ENCODE measurements at regions not wholly inside any gene's neighbourhood (a gene's known extent, or its start where the extent isn't known, plus 50 kb on each side); places are given as distances from the start of the nearest gene placed in this dataset.

DNA sequence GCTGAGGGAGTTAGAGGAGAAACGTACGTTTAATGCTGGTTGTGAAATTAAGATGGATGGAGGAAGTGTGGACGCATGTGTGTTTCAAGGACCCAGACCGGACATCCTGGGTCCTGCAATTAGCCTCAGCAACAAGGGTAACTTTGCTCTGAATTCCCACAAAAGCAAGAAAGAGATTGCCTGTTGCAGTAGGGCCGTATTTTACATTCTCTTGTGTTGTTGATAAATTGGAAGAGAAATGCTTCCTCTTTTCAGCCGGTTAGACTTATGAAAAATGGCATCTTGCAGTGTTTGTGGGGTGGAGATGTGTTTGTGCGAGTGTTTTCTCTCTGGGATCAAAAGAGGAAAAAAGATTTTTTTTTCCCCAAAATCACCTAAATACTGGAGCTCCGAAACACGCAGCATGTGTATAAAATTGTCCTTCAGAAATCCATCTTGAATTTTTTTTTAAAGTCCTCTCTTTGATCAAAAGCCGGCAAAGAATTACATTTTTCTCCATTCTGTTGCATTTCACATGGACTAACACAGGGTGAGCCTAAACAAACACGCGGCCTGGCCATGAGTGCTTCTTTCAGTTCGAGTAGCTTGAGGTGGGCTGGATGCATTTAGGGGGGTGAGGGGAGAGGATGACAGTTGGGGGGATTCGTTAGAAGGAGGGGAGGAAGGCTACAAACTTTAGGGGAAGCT, 251.6 kb downstream of the C16orf95 start:
- DNase-seq (ENCODE audit: low spot score): no peak

- no peak for DNase-seq (ENCODE audit: low spot score)
These were observed 250.8 kb downstream of the C16orf95 start for GRCh38 chr16:87066133-87067002.

- DNase-seq (ENCODE audit: low spot score): no peak
These were observed 250.1 kb downstream of the C16orf95 start for GRCh38 chr16:87067003-87067556.

GRCh38 chr16:87067836-87068761, 249.1 kb downstream of the C16orf95 start:
- DNase-seq (ENCODE audit: low spot score): no peak

GRCh38 chr16:87068762-87069150, 248.4 kb downstream of the C16orf95 start:
- no peak for DNase-seq (ENCODE audit: low spot score)

- no peak for DNase-seq (ENCODE audit: low spot score)
These were observed 246.5 kb downstream of the C16orf95 start for GRCh38 chr16:87070657-87071056.

DNA sequence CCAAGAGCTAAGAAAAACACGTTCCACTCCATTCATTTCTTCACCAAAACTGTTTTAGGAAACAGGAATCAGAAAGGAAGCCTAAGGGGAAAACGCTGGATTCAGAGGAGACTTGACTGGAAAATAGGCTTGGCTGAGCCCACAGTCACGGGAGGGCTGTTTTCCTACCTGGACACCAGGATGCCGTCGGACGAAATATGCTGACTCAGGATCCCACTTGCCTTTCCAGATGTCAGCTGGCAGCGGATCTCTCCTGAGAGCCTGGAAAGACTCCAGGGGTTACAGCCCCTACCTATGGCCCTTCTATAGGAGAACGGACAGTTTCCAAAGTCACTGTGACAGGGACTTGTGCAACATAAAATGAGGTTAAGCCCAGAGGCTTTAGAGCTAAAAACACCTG, 245.1 kb downstream of the C16orf95 start:
- no peak for DNase-seq (ENCODE audit: low spot score)

DNA sequence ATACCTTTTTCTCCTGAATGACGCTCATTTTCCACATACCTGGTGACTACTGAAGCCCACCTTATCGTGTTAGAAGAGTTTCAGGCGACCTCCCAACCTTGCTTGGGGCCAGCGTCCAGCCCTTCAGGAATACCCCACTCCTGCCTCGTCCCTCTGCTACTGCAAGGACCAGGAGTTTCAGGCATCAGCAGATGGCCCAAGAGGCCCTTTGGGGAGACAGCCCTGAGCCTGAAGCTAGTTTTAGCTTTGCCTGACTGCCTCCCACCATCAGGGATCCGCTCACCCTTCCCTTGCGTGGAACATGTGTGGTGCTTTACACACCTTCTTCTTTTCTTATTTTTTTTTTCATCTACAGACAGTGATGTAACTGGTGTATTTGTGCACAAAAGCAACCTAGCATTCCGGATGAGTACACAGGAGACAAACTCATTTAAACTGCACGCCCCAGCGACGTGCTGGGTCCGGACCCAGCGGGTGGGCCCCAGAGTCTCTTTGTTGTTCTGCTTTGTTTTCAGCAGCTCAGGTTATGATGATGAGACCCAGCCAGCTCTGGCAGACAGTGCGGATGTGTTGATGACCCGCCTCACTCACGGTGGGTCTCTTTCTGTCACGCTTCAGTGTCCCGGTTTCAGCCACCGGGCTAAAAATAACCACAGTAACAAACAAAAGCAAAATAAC, 242.4 kb downstream of the C16orf95 start:
- no peak for DNase-seq (ENCODE audit: low spot score)

- DNase-seq (ENCODE audit: low spot score): no peak
These were observed 241.8 kb downstream of the C16orf95 start for GRCh38 chr16:87075319-87075860.

DNA sequence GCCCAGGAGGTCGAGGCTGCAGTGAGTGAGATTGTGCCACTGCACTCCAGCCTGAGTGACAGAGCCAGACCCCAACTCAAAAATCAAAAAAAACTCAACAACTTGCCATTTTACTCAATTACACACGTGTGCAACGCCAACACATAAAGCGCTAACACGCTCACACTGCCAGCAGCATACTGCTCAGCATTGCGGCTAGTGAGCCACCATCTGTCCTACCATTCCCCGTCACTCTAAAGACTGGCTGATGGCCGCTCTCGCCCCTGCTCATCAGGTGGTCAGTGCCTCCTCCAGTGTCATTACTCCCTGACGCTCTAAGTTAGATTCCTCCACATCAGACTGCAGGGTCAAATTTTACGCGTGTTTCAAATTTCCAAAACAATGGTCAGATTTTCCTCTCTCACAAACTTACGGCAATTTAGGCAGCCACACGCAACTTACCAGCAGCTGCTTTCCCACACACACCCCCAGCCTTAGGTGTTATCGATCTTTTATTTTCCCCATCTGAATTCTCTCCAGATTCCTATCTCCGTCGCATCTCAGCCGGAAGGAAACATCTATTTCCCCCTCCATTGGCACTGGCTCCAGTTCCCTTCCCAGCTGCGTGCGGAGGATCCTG, 240.8 kb downstream of the C16orf95 start:
- no peak for DNase-seq (ENCODE audit: low spot score)

GRCh38 chr16:87076950-87077749, 240.0 kb downstream of the C16orf95 start:
- DNase-seq (ENCODE audit: low spot score): peak; percentile 62

GRCh38 chr16:87077750-87078127, 239.5 kb downstream of the C16orf95 start:
- DNase-seq (ENCODE audit: low spot score): no peak

GRCh38 chr16:87080571-87081167, 236.5 kb downstream of the C16orf95 start:
- DNase-seq (ENCODE audit: low spot score): no peak

DNA sequence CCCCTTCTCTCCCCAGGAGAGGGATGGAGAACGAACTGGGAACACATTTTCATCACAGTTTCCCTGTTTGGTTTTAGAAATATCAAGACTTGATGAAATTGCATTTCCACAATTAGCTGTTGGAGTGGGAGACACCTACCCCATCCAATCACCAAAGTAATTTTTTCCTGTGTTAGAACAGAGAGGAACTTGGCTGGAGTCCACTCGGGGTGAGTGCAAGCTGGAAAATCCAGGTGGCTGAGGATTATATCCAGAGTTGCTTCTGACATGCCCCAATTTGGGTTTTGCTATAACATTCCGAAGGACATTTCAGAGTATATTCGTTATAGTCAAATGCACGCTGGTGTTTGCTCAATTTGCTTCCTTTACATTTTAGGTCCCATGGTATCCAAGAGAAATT, 231.8 kb downstream of the C16orf95 start:
- no peak for DNase-seq (ENCODE audit: low spot score)

DNA sequence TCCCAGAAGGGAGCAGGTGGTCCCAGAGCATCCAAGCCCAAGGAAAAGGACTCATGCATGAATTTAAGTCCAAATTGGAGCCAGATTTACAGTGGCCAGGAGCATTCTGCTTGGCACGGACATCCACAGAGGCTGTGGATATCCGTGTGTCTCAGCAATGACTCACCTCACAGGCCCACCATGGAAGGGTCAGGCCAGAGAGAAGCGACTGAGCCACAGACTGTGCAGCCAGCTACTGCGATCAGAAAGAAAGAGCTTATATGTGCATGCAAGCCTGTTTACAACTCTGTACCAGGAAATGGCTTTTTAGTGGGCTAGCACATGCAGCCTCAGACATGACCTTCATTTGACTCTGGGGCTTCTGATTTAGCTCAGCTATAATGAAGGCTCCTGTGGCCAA, 231.0 kb downstream of the C16orf95 start:
- no peak for DNase-seq (ENCODE audit: low spot score)

GRCh38 chr16:87086575-87086974, 230.6 kb downstream of the C16orf95 start:
- DNase-seq (ENCODE audit: low spot score): no peak

GRCh38 chr16:87092958-87093357, 224.2 kb downstream of the C16orf95 start:
- DNase-seq (ENCODE audit: low spot score): no peak

DNA sequence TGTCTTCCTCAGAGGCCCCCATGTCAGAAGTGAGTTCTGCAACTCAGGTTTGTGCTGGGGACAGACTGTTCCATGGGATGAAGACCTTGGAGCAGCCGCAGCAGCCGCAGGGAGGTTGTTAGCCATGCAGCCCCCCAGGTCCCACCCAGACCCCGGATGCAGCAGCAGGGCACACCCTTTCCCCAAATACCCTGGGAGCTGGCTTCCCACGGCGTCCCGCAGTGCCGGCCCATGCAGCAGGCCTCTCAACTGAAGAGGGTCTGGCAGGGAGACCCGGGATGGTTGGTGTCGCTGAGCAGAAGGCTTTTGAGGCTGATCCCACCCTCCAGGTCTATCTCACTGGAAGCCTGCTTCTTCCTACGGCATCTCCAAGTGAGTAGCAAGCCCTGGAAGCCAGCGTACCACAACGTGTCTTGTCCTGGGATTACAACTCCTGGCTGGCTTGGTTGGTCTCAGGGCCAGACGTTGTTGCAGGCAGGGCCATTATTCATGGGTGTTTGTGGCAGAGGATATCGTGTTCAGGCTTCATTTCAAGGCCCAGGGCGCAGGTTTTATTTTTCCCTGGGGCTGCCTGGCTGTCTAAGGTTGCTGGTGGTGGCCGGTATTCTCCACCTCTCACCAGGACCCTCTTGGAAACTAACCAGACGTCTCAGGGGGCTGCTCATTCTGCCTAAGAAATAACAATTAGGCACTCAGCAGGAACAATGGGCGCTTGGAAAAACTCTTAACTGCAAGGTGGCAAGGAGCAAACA, 223.2 kb downstream of the C16orf95 start:
- DNase-seq (ENCODE audit: low spot score): no peak

DNA sequence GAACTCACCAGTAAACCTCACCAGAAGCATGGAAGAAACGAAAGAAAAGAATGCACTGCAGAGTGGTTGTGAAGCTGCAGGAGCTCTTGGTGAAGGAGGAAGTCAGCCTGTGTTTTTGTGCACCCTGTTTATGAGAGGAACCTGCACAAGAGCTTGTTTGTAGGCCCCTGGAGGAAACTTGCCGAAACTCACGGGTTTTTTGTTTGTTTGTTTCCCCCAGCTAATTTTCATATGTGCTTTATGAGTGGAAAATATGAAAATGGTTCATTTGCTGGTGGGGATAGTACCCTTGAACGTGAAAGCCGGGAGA, 222.7 kb downstream of the C16orf95 start:
- DNase-seq (ENCODE audit: low spot score): no peak

All from H4 (cell line).